Ureter (tissue), 1 donor: ENCODE measurements at regions not wholly inside any gene's neighbourhood (a gene's known extent, or its start where the extent isn't known, plus 50 kb on each side); places are given as distances from the start of the nearest gene placed in this dataset.

ENCODE experiments used
- DNase-seq: peaks from one replicate; pipeline ENCODE4 v3.0.0-alpha.2; 2020; ENCODE audit warnings: low spot score
- donor health status: DM: yes; HTN: yes; CAD: no.

GRCh38 chr10:118107541-118107940 lies 60.8 kb upstream of the RAB11FIP2 start:
- no peak for DNase-seq

- no peak for DNase-seq
These were observed 60.3 kb upstream of the RAB11FIP2 start for GRCh38 chr10:118107040-118107439.

GRCh38 chr10:118106426-118106825 lies 59.7 kb upstream of the RAB11FIP2 start:
- DNase-seq, result no peak

- DNase-seq, result no peak
These were observed 55.4 kb upstream of the RAB11FIP2 start for GRCh38 chr10:118102121-118102520.

GRCh38 chr10:118101501-118101900 lies 54.8 kb upstream of the RAB11FIP2 start:
- DNase-seq, result no peak
